ENCODE measurements at regions not wholly inside any gene's neighbourhood (a gene's known extent, or its start where the extent isn't known, plus 50 kb on each side); places are given as distances from the start of the nearest gene placed in this dataset.

DNA sequence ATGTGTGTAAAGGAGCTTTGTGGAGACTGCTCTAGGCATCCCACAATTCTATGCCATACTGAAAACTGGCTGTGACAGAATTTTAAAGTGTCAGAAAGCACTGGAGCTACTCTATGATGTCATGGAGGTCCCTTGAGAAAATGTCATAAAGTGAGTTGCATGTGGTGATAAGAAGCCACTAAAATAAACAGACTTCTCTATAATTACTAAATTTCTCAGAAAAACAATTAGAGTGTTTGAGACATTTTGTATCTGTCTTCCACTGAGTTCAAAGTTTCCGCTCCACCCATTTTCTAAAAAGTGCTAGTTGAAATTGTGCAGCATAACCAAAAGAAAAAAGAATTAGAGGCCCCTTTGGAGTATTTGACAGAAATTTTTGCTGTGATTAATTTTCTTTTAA is 603.9 kb downstream of the KCNJ2 start:
- Histone ChIP-seq H3K4me1 (no peaks in the 10 kb centered on the region), H3K27me3 (no peaks in the 10 kb centered on the region), H3K36me3 (no peaks in the 10 kb centered on the region), H3K9me3 (no peaks in the 10 kb centered on the region), H3K27ac (no peak overlapping the region), H3K4me3 (no peak overlapping the region)
- TF ChIP-seq, protein P1, sequence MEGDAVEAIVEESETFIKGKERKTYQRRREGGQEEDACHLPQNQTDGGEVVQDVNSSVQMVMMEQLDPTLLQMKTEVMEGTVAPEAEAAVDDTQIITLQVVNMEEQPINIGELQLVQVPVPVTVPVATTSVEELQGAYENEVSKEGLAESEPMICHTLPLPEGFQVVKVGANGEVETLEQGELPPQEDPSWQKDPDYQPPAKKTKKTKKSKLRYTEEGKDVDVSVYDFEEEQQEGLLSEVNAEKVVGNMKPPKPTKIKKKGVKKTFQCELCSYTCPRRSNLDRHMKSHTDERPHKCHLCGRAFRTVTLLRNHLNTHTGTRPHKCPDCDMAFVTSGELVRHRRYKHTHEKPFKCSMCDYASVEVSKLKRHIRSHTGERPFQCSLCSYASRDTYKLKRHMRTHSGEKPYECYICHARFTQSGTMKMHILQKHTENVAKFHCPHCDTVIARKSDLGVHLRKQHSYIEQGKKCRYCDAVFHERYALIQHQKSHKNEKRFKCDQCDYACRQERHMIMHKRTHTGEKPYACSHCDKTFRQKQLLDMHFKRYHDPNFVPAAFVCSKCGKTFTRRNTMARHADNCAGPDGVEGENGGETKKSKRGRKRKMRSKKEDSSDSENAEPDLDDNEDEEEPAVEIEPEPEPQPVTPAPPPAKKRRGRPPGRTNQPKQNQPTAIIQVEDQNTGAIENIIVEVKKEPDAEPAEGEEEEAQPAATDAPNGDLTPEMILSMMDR (IDR thresholded peaks at IDR 0.05), result no peak
- no peak for TF ChIP-seq POLR2A (IDR thresholded peaks at IDR 0.05)
- intact Hi-C loops (cut with DNase I; ENCODE audit: low total_unique reads), result no loop called here
- DNase-seq, result no peak

DNA sequence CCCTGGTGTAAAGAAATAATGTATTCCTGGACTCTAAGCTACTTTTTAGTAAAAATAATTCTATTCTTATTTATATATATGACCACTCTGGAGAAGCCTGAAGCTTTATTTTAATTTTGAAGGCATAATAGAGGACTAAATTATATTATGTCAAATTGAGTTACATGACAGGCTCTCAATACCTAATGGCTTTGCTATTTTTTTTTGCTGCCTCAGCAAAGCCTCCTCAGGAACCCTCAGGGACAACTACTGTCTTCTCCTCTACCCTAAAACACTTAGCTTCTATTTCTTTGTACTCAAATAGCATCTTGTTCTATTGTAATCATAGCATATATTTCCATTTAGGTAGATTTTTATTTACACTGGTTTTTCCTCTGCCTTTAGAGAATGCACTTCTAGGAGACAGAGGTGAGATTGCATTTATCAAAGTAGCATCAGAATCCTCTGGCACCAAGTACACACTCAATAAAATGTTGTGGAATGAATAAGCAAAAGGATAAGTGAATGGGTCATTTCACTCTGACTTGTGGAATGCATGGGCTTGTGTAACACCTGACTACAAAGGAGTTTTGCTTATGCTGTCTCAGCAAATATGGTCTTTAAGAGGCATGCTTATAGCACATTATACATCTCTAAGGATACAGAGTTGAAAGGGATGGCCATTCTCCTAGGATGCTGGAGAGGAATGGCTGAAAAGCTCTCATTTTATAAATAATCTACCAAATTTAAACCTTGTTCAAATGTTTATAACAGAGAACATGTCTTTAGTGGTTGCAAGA is 605.2 kb downstream of the KCNJ2 start:
- H3K9me3 ChIP-seq, result no peaks in the 10 kb centered on the region
- DNase-seq, result no peak
- no peaks in the 10 kb centered on the region for H3K4me1 ChIP-seq
- TF ChIP-seq, protein P1 (IDR thresholded peaks at IDR 0.05), result no peak
- TF ChIP-seq POLR2A (IDR thresholded peaks at IDR 0.05), result no peak
- H3K27me3 ChIP-seq, result no peaks in the 10 kb centered on the region
- H3K4me3 ChIP-seq, result no peak overlapping the region
- H3K36me3 ChIP-seq, result no peaks in the 10 kb centered on the region
- no peak overlapping the region for H3K27ac ChIP-seq
- intact Hi-C loops (cut with DNase I; ENCODE audit: low total_unique reads), result no loop called here

DNA sequence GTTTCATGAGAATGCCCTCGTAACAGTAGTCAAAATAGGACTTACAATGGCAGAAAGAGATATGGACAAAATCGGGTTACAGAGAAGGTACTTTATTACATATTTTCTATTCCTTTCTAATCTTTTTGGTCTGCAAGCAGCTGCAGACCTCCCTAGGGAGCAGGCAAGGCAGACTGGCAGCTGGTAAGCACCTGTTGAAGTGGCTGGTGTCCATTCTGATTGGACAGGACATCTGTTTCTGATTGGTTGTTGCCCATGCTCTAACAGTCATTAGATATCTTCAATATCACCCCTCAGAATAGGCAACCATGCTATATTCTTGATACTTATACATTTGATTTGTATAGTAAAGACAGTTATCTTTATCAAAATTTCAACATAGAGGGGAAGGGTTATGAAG is 606.3 kb downstream of the KCNJ2 start:
- no peaks in the 10 kb centered on the region for H3K4me1 ChIP-seq
- no peak for TF ChIP-seq POLR2A (IDR thresholded peaks at IDR 0.05)
- intact Hi-C loops (cut with DNase I; ENCODE audit: low total_unique reads), result no loop called here
- DNase-seq, result no peak
- H3K36me3 ChIP-seq, result no peaks in the 10 kb centered on the region
- H3K27ac ChIP-seq, result no peak overlapping the region
- H3K9me3 ChIP-seq, result no peaks in the 10 kb centered on the region
- H3K4me3 ChIP-seq, result no peak overlapping the region
- H3K27me3 ChIP-seq, result no peaks in the 10 kb centered on the region

DNA sequence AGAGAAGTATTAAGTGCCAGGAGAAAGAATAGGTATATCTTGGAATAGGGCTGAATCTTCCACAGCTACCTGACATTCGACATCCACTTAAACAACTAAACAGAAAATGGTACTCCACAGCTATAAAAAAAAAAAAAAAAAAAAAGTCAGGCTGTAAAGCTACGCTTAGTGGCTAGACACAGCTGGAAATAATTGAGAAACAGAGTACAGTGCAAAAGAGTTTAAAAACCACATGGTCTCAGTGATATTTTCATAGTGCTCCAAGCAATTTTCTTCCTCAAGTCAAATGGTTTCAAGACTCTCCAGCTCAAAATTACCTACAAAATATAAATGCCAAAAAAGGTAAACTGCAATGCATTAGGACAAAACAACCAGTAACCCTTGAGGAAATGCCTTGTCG is 607.1 kb downstream of the KCNJ2 start:
- TF ChIP-seq, protein P1 (IDR thresholded peaks at IDR 0.05), result no peak
- no peak for TF ChIP-seq POLR2A (IDR thresholded peaks at IDR 0.05)
- intact Hi-C loops (cut with DNase I; ENCODE audit: low total_unique reads), result no loop called here
- no peak overlapping the region for H3K27ac ChIP-seq
- H3K9me3 ChIP-seq, result no peaks in the 10 kb centered on the region
- H3K27me3 ChIP-seq, result no peaks in the 10 kb centered on the region
- no peak for DNase-seq
- no peak overlapping the region for H3K4me3 ChIP-seq
- no peaks in the 10 kb centered on the region for H3K4me1 ChIP-seq
- no peaks in the 10 kb centered on the region for H3K36me3 ChIP-seq

DNA sequence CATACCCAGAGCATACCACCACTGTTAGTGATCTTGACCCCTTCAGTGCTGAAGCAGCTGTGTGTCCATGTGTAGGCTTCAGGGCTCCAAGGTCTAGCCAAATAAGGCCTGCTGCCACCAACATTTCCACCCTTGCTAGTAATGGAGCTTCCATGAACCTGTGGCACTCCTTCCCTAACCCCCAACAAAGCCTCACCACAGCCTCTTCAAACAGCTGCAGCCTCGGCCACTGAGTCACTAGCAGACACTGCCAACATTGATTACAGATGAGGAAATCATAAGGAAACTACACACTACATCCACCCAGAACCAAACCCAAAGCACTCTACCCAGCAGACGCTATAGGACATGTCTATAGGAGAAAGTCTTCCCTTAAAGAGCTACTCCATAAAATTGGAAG is 610.7 kb downstream of the KCNJ2 start:
- TF ChIP-seq, protein P1 (IDR thresholded peaks at IDR 0.05), result no peak
- TF ChIP-seq POLR2A (IDR thresholded peaks at IDR 0.05), result no peak
- Histone ChIP-seq H3K4me3 (no peak overlapping the region), H3K9me3 (no peaks in the 10 kb centered on the region), H3K4me1 (no peaks in the 10 kb centered on the region), H3K36me3 (no peaks in the 10 kb centered on the region), H3K27ac (no peak overlapping the region), H3K27me3 (no peaks in the 10 kb centered on the region)
- DNase-seq, result no peak
- intact Hi-C loops (cut with DNase I; ENCODE audit: low total_unique reads), result no loop called here

All from uterus (tissue), 3 donors.